Urinary bladder (tissue), 3 donors: ENCODE measurements at regions not wholly inside any gene's neighbourhood (a gene's known extent, or its start where the extent isn't known, plus 50 kb on each side); places are given as distances from the start of the nearest gene placed in this dataset.
A peak's percentile ranks its signal among the peaks of the same experiment; 100 is the strongest.

Source experiments
- DNase-seq: peaks from one replicate; pipeline ENCODE4 v3.0.0-alpha.2; 2015; ENCODE audit errors: extremely low spot score
- H3K27ac ChIP-seq: one replicate; pipeline ENCODE4 v1.5.1; 2013; ENCODE audit warnings: low read depth, mild to moderate bottlenecking, moderate library complexity
- H3K36me3 ChIP-seq: one replicate; pipeline ENCODE4 v1.6.1; 2013; ENCODE audit warnings: mild to moderate bottlenecking, moderate library complexity; ENCODE audit not compliant: insufficient read depth
- H3K4me1 ChIP-seq: one replicate; pipeline ENCODE4 v1.6.1; 2013; ENCODE audit warnings: mild to moderate bottlenecking, moderate library complexity; ENCODE audit not compliant: insufficient read depth
- H3K4me3 ChIP-seq: one replicate; pipeline ENCODE4 v1.5.1; 2013; ENCODE audit warnings: low read depth, low read length
- WGBS: extraction: QIAGEN DNeasy Blood & Tissue Kit; methylation state at CpG from one replicate; pipeline ENCODE4 v1.1.7; 2013; 5-methylcytosine and 5-hydroxymethylcytosine counted together
- donor health status: healthy with polysubstance abuse.
- donor health status: healthy.

- WGBS, result 43% methylated on average over 1 of the region's 1 CpG
- Histone ChIP-seq H3K36me3 (no peaks in the 10 kb centered on the region), H3K27ac (no peak overlapping the region), H3K4me1 (no peaks in the 10 kb centered on the region), H3K4me3 (no peak overlapping the region)
- DNase-seq, result no peak
These were observed 59.7 kb downstream of the GPX5 start for GRCh38 chr6:28585335-28585734.

GRCh38 chr6:28586324-28586723 is 60.6 kb downstream of the GPX5 start:
- Histone ChIP-seq H3K4me1 (no peaks in the 10 kb centered on the region), H3K36me3 (no peaks in the 10 kb centered on the region), H3K4me3 (peak overlapping the region; percentile 51), H3K27ac (no peak overlapping the region)
- 58% methylated on average over 7 of the region's 7 CpGs for WGBS
- no peak for DNase-seq

- Histone ChIP-seq H3K4me3 (peak overlapping the region; percentile 51), H3K27ac (no peak overlapping the region), H3K36me3 (no peaks in the 10 kb centered on the region), H3K4me1 (no peaks in the 10 kb centered on the region)
- 1% methylated on average over 42 of the region's 42 CpGs for WGBS
- DNase-seq, result no peak
These were observed 61.5 kb downstream of the GPX5 start for GRCh38 chr6:28586962-28587745.

- Histone ChIP-seq H3K4me3 (peak overlapping the region; percentile 51), H3K36me3 (no peaks in the 10 kb centered on the region), H3K4me1 (no peaks in the 10 kb centered on the region), H3K27ac (no peak overlapping the region)
- WGBS, result 20% methylated on average over 8 of the region's 8 CpGs
- DNase-seq, result no peak
These were observed 62.0 kb downstream of the GPX5 start for GRCh38 chr6:28587746-28588075.

GRCh38 chr6:28588666-28589065 is 63.0 kb downstream of the GPX5 start:
- 66% methylated on average over 3 of the region's 3 CpGs for WGBS
- H3K36me3 ChIP-seq, result no peaks in the 10 kb centered on the region
- H3K4me3 ChIP-seq, result no peak overlapping the region
- no peak overlapping the region for H3K27ac ChIP-seq
- no peak for DNase-seq
- no peaks in the 10 kb centered on the region for H3K4me1 ChIP-seq

- H3K27ac ChIP-seq, result no peak overlapping the region
- peak; percentile 86 for DNase-seq
- H3K4me3 ChIP-seq, result no peak overlapping the region
- no peaks in the 10 kb centered on the region for H3K4me1 ChIP-seq
- no peaks in the 10 kb centered on the region for H3K36me3 ChIP-seq
- 4% methylated on average over 34 of the region's 34 CpGs for WGBS
These were observed 63.7 kb downstream of the GPX5 start for GRCh38 chr6:28589234-28589956.

GRCh38 chr6:28589957-28590349 is 64.3 kb downstream of the GPX5 start:
- no peak overlapping the region for H3K4me3 ChIP-seq

GRCh38 chr6:28597217-28597835 is 71.6 kb downstream of the GPX5 start:
- no peak for DNase-seq
- Histone ChIP-seq H3K4me3 (no peak overlapping the region), H3K4me1 (no peaks in the 10 kb centered on the region)

More at GRCh38 chr6:28589957-28590349, 64.3 kb downstream of the GPX5 start:
- Histone ChIP-seq H3K4me1 (no peaks in the 10 kb centered on the region), H3K36me3 (no peaks in the 10 kb centered on the region), H3K27ac (no peak overlapping the region)
- WGBS, result 12% methylated on average over 21 of the region's 21 CpGs
- no peak for DNase-seq

GRCh38 chr6:28597924-28598722 is 72.4 kb downstream of the GPX5 start:
- Histone ChIP-seq H3K27ac (no peak overlapping the region), H3K4me1 (no peaks in the 10 kb centered on the region), H3K36me3 (no peaks in the 10 kb centered on the region), H3K4me3 (no peak overlapping the region)
- no peak for DNase-seq
- 40% methylated on average over 13 of the region's 13 CpGs for WGBS

More at GRCh38 chr6:28597217-28597835, 71.6 kb downstream of the GPX5 start:
- no peaks in the 10 kb centered on the region for H3K36me3 ChIP-seq
- WGBS, result 18% methylated on average over 18 of the region's 18 CpGs
- no peak overlapping the region for H3K27ac ChIP-seq

- Histone ChIP-seq H3K27ac (no peak overlapping the region), H3K4me1 (no peaks in the 10 kb centered on the region), H3K36me3 (no peaks in the 10 kb centered on the region), H3K4me3 (no peak overlapping the region)
- DNase-seq, result no peak
- 76% methylated on average over 6 of the region's 6 CpGs for WGBS
These were observed 73.3 kb downstream of the GPX5 start for GRCh38 chr6:28598757-28599686.

- no peak overlapping the region for H3K27ac ChIP-seq
- no peak for DNase-seq
- H3K36me3 ChIP-seq, result no peaks in the 10 kb centered on the region
- no peak overlapping the region for H3K4me3 ChIP-seq
- 84% methylated on average over 7 of the region's 7 CpGs for WGBS
- no peaks in the 10 kb centered on the region for H3K4me1 ChIP-seq
These were observed 74.6 kb downstream of the GPX5 start for GRCh38 chr6:28600245-28600644.

GRCh38 chr6:28603891-28604290 is 78.2 kb downstream of the GPX5 start:
- no peak for DNase-seq
- 18% methylated on average over 1 of the region's 1 CpG for WGBS
- H3K4me1 ChIP-seq, result no peaks in the 10 kb centered on the region
- no peak overlapping the region for H3K4me3 ChIP-seq
- H3K36me3 ChIP-seq, result no peaks in the 10 kb centered on the region
- no peak overlapping the region for H3K27ac ChIP-seq
